GM12891 (cell line): ENCODE measurements at regions not wholly inside any gene's neighbourhood (a gene's known extent, or its start where the extent isn't known, plus 50 kb on each side); places are given as distances from the start of the nearest gene placed in this dataset.

Experiments
- PAX5 ChIP-seq: IDR thresholded peaks from 2 replicates; pipeline ENCODE4 v1.6.1; 2011; ENCODE audit warnings: low read length, moderate library complexity, mild to moderate bottlenecking; ENCODE audit not compliant: insufficient read depth, severe bottlenecking
- POLR2A ChIP-seq: IDR thresholded peaks from 2 replicates; pipeline ENCODE4 v1.6.1; 2011; ENCODE audit warnings: low read depth, low read length, control low read depth
- POLR2AphosphoS5 ChIP-seq: IDR thresholded peaks from 2 replicates; pipeline ENCODE4 v1.6.1; 2011; ENCODE audit warnings: low read depth, low read length, control low read depth
- POU2F2 ChIP-seq: IDR thresholded peaks from 2 replicates; pipeline ENCODE4 v1.6.1; 2011; ENCODE audit warnings: low read depth, mild to moderate bottlenecking, control low read depth, low read length, moderate library complexity

DNA sequence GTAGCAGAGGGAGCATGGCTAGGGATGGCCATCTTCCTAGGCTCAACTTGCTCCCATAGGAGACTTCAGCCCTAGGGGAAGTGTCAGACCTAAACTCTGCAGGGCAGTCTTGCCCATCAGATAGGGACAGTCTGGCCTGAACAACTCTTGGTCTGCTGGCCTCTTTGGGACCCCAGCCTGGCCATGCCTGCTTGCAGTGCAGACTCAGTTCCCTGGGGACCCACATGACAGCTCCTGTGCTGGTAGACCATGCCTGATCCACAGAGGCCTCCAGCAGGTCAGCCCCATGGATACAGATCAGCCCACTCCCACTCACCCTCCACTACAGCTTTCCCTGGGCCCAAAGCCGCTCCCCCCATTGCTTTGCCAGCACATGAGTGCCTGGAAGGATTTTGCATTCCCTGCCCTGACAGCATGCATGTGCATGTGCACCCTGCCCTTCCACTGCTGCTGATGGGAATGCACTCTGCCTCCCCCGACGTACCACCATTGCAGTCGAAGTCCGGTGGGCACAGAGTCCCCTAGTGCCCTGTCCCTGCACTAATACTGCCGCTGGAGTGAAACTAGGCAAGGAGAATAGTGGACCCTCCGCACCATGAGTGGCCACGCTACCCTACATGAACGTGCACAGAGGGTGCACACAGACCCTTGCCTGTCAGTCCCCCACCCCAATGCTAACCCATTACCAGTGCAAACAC, 841.4 kb downstream of the FSCB start:
- TF ChIP-seq POLR2AphosphoS5 (no peak), POU2F2 (no peak), PAX5 (no peak), POLR2A (no peak)
